ENCODE measurements at regions not wholly inside any gene's neighbourhood (a gene's known extent, or its start where the extent isn't known, plus 50 kb on each side); places are given as distances from the start of the nearest gene placed in this dataset.

DNA sequence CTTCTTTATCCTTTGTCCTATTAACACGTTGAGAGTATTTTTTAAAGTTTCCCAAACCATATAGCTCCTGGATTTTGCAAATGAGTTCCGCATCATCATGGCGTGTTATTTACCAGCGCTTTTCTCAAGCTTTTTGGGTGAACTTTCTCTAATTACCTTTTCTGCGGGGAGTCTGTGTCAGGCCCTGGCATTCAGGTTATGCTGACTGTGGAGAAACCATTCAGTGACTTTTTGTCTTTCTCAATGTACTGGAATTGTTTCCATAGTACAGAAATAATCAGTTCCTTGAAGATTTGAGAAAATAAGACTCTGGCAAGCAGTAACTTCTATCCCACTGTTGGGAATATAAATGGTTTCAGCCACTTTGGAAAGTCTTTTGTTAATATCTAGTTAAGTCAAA lies 115.3 kb downstream of the CDH26 start:
- TF ChIP-seq RFX5 (IDR thresholded peaks at IDR 0.05; ENCODE audit: low read depth, low read length) (no peak), MXI1 (IDR thresholded peaks at IDR 0.05; ENCODE audit: borderline replicate concordance, low read depth, low read length) (no peak), POLR2A (IDR thresholded peaks at IDR 0.05; ENCODE audit: low read depth, low read length) (no peak), RAD21 (IDR thresholded peaks at IDR 0.05; ENCODE audit: low read length) (no peak), BHLHE40 (IDR thresholded peaks at IDR 0.05; ENCODE audit: low read depth, low read length) (no peak)
- TF ChIP-seq, protein P1, sequence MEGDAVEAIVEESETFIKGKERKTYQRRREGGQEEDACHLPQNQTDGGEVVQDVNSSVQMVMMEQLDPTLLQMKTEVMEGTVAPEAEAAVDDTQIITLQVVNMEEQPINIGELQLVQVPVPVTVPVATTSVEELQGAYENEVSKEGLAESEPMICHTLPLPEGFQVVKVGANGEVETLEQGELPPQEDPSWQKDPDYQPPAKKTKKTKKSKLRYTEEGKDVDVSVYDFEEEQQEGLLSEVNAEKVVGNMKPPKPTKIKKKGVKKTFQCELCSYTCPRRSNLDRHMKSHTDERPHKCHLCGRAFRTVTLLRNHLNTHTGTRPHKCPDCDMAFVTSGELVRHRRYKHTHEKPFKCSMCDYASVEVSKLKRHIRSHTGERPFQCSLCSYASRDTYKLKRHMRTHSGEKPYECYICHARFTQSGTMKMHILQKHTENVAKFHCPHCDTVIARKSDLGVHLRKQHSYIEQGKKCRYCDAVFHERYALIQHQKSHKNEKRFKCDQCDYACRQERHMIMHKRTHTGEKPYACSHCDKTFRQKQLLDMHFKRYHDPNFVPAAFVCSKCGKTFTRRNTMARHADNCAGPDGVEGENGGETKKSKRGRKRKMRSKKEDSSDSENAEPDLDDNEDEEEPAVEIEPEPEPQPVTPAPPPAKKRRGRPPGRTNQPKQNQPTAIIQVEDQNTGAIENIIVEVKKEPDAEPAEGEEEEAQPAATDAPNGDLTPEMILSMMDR (conservative IDR thresholded peaks at IDR 0.05; ENCODE audit: low read depth, low read length), result no peak
- TF ChIP-seq, protein P2, sequence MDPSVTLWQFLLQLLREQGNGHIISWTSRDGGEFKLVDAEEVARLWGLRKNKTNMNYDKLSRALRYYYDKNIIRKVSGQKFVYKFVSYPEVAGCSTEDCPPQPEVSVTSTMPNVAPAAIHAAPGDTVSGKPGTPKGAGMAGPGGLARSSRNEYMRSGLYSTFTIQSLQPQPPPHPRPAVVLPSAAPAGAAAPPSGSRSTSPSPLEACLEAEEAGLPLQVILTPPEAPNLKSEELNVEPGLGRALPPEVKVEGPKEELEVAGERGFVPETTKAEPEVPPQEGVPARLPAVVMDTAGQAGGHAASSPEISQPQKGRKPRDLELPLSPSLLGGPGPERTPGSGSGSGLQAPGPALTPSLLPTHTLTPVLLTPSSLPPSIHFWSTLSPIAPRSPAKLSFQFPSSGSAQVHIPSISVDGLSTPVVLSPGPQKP (IDR thresholded peaks at IDR 0.05; ENCODE audit: borderline replicate concordance, low read depth, low read length), result no peak
